ENCODE measurements at regions not wholly inside any gene's neighbourhood (a gene's known extent, or its start where the extent isn't known, plus 50 kb on each side); places are given as distances from the start of the nearest gene placed in this dataset.

GRCh38 chr3:189094539-189094938, 77.2 kb upstream of the TPRG1 start:
- no peak for TF ChIP-seq RELA (CRISPR knock-in tag; IDR thresholded peaks at IDR 0.05; ENCODE audit: borderline replicate concordance)
- TF ChIP-seq SP1 (CRISPR knock-in tag; conservative IDR thresholded peaks at IDR 0.05) = no peak
- TF ChIP-seq NFE2L1 (CRISPR knock-in tag; IDR thresholded peaks at IDR 0.05) = no peak
- TF ChIP-seq CTCF (IDR thresholded peaks at IDR 0.05) = no peak
- TF ChIP-seq TEAD4 (CRISPR knock-in tag; IDR thresholded peaks at IDR 0.05) = no peak
- TF ChIP-seq NR1H2 (CRISPR knock-in tag; IDR thresholded peaks at IDR 0.05) = no peak
- TF ChIP-seq CREM (CRISPR knock-in tag; IDR thresholded peaks at IDR 0.05) = no peak
- no peak for TF ChIP-seq SMAD4 (CRISPR knock-in tag; IDR thresholded peaks at IDR 0.05)
- no peak for TF ChIP-seq ELF4 (CRISPR knock-in tag; IDR thresholded peaks at IDR 0.05; ENCODE audit: low read depth)
- TF ChIP-seq, protein P1, sequence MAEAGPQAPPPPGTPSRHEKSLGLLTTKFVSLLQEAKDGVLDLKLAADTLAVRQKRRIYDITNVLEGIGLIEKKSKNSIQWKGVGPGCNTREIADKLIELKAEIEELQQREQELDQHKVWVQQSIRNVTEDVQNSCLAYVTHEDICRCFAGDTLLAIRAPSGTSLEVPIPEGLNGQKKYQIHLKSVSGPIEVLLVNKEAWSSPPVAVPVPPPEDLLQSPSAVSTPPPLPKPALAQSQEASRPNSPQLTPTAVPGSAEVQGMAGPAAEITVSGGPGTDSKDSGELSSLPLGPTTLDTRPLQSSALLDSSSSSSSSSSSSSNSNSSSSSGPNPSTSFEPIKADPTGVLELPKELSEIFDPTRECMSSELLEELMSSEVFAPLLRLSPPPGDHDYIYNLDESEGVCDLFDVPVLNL (CRISPR knock-in tag; IDR thresholded peaks at IDR 0.05; ENCODE audit: borderline replicate concordance, low read depth) = no peak
- no peak for TF ChIP-seq NFYB (CRISPR knock-in tag; conservative IDR thresholded peaks at IDR 0.05; ENCODE audit: low read depth)

Measured in WTC11 (cell line).